ENCODE measurements at regions not wholly inside any gene's neighbourhood (a gene's known extent, or its start where the extent isn't known, plus 50 kb on each side); places are given as distances from the start of the nearest gene placed in this dataset.

DNA sequence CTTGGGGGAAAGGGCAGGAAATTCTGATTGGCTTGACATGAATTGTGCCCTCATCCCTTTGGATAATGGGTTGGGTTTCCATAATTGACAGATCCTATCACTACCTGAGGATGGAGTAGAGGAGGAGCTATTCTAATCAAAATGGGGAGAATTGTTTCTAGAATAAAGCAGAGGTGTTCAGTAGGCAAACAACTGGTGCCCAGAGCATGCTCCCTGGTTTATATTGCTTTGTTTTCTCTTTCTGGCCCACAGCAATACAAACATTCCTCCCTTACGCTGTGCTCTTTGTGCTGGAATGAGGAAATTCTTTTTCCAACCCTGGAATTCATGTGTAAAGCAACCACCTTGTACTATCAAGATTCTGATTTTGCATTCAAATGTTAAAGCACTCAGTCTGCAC lies 147.4 kb downstream of the RASSF9 start:
- Histone ChIP-seq H3K27me3 (no peaks in the 10 kb centered on the region), H3K4me3 (no peak overlapping the region), H3K4me1 (no peaks in the 10 kb centered on the region), H3K9me3 (no peaks in the 10 kb centered on the region), H3K27ac (no peak overlapping the region), H3K36me3 (no peaks in the 10 kb centered on the region)
- TF ChIP-seq POLR2A (IDR thresholded peaks at IDR 0.05): no peak
- TF ChIP-seq, protein P1, sequence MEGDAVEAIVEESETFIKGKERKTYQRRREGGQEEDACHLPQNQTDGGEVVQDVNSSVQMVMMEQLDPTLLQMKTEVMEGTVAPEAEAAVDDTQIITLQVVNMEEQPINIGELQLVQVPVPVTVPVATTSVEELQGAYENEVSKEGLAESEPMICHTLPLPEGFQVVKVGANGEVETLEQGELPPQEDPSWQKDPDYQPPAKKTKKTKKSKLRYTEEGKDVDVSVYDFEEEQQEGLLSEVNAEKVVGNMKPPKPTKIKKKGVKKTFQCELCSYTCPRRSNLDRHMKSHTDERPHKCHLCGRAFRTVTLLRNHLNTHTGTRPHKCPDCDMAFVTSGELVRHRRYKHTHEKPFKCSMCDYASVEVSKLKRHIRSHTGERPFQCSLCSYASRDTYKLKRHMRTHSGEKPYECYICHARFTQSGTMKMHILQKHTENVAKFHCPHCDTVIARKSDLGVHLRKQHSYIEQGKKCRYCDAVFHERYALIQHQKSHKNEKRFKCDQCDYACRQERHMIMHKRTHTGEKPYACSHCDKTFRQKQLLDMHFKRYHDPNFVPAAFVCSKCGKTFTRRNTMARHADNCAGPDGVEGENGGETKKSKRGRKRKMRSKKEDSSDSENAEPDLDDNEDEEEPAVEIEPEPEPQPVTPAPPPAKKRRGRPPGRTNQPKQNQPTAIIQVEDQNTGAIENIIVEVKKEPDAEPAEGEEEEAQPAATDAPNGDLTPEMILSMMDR (IDR thresholded peaks at IDR 0.05): no peak
- no peak for DNase-seq
- intact Hi-C loops (cut with DNase I; ENCODE audit: low total_unique reads): no loop called here

DNA sequence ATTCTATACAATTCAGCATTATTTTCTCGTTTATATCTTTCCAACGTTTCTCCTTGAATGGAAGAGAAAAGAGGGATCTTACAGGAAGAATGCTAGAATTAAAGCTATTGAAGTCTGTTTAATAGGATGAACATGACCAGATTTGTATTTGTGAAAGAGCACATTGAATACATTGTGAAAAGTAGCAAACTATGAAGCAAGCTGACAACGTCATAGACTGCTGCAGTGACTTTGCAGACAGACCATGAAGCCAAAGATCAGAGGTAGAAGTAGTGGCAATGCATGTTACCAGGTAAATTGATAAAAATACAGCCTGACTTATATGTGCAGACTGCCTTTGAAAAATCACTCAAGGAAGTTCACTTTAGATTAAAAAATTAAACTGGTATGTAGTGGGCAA lies 146.1 kb downstream of the RASSF9 start:
- no peaks in the 10 kb centered on the region for H3K9me3 ChIP-seq
- H3K27me3 ChIP-seq: no peaks in the 10 kb centered on the region
- H3K36me3 ChIP-seq: no peaks in the 10 kb centered on the region
- TF ChIP-seq, protein P1 (IDR thresholded peaks at IDR 0.05): no peak
- no peak for TF ChIP-seq POLR2A (IDR thresholded peaks at IDR 0.05)
- no peak overlapping the region for H3K4me3 ChIP-seq
- no peak for DNase-seq
- no peak overlapping the region for H3K27ac ChIP-seq
- intact Hi-C loops (cut with DNase I; ENCODE audit: low total_unique reads): no loop called here
- no peaks in the 10 kb centered on the region for H3K4me1 ChIP-seq

DNA sequence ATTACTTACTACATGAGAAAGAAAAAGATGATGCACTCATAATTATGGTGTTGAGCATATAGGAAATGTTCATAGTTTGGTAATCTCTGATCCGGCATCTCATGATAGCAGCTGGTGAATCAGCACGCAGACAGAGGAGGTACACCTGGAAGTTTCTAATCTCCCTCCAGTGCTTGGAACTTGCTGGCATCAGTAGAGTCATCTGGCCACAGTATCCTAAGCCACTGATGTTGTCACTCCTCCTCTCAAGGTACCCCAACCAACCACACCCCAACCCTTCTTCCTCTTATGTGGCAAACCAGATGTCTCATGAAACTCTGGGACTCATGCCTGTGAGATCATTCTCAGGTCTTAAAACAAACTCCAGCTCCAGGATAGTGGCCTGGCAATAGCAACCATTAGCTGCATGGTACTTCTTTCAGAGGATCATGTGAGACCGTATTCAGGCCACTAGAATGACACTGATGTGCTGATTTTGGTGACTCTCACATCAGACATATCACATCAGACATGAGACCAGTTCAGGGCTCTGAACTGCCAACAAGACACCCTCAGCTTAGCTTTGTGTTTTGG lies 143.0 kb downstream of the RASSF9 start:
- Histone ChIP-seq H3K36me3 (no peaks in the 10 kb centered on the region), H3K27me3 (no peaks in the 10 kb centered on the region), H3K4me1 (no peaks in the 10 kb centered on the region), H3K27ac (no peak overlapping the region), H3K9me3 (no peaks in the 10 kb centered on the region), H3K4me3 (no peak overlapping the region)
- no peak for DNase-seq
- TF ChIP-seq, protein P1 (IDR thresholded peaks at IDR 0.05): no peak
- TF ChIP-seq POLR2A (IDR thresholded peaks at IDR 0.05): no peak
- intact Hi-C loops (cut with DNase I; ENCODE audit: low total_unique reads): no loop called here

DNA sequence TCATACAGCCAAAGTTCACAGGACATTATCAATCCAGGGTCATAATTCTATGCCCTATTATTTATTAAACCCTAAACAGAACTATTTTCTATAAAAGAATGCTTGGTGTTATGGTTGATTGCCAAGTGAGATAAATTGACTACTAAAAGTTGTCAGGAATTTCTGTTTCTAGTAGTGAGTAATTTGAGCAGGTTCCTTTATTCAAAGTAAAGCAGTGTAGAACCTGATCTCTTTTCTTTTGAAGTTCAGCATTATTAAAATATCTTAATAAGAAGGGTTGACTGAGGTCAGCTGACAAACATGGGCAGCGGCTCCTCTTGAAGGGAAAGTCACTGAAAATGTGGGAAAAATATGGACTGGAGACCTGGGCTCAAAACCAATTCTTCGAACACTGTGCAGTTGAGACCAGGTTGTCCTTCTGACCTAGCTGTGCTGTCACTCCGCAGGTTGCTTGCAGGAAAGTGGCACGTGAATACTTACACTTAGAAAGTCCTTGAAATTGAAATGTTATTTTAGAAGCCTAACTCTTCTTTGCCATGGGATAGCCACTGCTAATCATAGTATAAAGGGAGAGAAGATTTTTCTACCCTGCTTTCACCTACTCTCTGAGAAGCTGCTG lies 141.0 kb downstream of the RASSF9 start:
- no peak for TF ChIP-seq POLR2A (IDR thresholded peaks at IDR 0.05)
- TF ChIP-seq, protein P1 (IDR thresholded peaks at IDR 0.05): no peak
- H3K4me1 ChIP-seq: no peaks in the 10 kb centered on the region

DNA sequence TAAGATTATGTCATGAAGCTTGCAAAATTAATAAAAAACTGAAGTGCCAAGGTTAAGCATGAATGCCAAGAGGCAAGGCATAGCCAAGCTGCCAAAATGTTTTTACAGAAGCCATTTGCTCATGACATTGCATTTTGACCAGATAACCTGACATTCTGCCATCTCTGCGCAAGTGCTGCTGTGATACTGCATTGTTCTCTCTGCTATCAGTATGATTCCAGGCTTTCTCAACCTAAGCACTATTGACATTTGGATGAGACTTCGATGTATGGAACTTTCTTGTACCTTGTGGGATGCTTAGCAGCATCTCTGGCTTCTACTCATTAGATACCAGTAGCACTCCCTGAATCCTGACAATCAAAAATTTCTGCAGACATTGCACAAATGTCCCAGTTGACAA lies 139.2 kb downstream of the RASSF9 start:
- Histone ChIP-seq H3K27me3 (no peaks in the 10 kb centered on the region), H3K4me1 (no peaks in the 10 kb centered on the region), H3K4me3 (no peak overlapping the region), H3K36me3 (no peaks in the 10 kb centered on the region), H3K9me3 (no peaks in the 10 kb centered on the region), H3K27ac (no peak overlapping the region)
- intact Hi-C loops (cut with DNase I; ENCODE audit: low total_unique reads): no loop called here
- no peak for DNase-seq
- TF ChIP-seq, protein P1 (IDR thresholded peaks at IDR 0.05): no peak
- TF ChIP-seq POLR2A (IDR thresholded peaks at IDR 0.05): no peak

More for the DNA sequence above, 141.0 kb downstream of the RASSF9 start:
- intact Hi-C loops (cut with DNase I; ENCODE audit: low total_unique reads): no loop called here
- no peak for DNase-seq
- no peak overlapping the region for H3K4me3 ChIP-seq
- H3K36me3 ChIP-seq: no peaks in the 10 kb centered on the region
- H3K9me3 ChIP-seq: no peaks in the 10 kb centered on the region
- H3K27me3 ChIP-seq: no peaks in the 10 kb centered on the region
- H3K27ac ChIP-seq: no peak overlapping the region
